GM12878 (cell line): ENCODE measurements at regions not wholly inside any gene's neighbourhood (a gene's known extent, or its start where the extent isn't known, plus 50 kb on each side); places are given as distances from the start of the nearest gene placed in this dataset.

Experiments used
- MEF2A ChIP-seq: IDR thresholded peaks from 2 replicates; pipeline ENCODE4 v1.6.1; 2011; ENCODE audit warnings: low read depth, mild to moderate bottlenecking, low read length, moderate library complexity; ENCODE audit not compliant: insufficient read depth
- NRF1 ChIP-seq: conservative IDR thresholded peaks from 2 replicates; pipeline ENCODE4 v1.6.1; 2011; ENCODE audit warnings: mild to moderate bottlenecking, low read depth, low read length, improper control_type of control experiment
- PAX5 ChIP-seq: IDR thresholded peaks from 2 replicates; pipeline ENCODE4 v1.6.1; 2011; ENCODE audit warnings: low read depth, low read length, borderline replicate concordance
- POU2F2 ChIP-seq: IDR thresholded peaks from 3 replicates; pipeline ENCODE4 v1.6.1; 2011; ENCODE audit warnings: low read depth, mild to moderate bottlenecking, low read length, borderline replicate concordance
- YY1 ChIP-seq: IDR thresholded peaks from 2 replicates; pipeline ENCODE4 v1.6.1; 2011; ENCODE audit warnings: low read depth, mild to moderate bottlenecking, low read length
- ZBED1 ChIP-seq: IDR thresholded peaks from 2 replicates; pipeline ENCODE4 v1.6.1; 2016; ENCODE audit warnings: borderline replicate concordance
- TF ChIP-seq, protein P1 (sequence below): IDR thresholded peaks from 2 replicates; pipeline ENCODE4 v1.6.1; 2012; ENCODE audit warnings: improper control_type of control experiment, low read depth, low read length; ENCODE audit not compliant: insufficient replicate concordance
- TF ChIP-seq, protein P2 (sequence below): fragments of 450-650 bp; formaldehyde crosslinking; IDR thresholded peaks from 2 replicates; pipeline ENCODE4 v1.4.0; 2022; ENCODE audit warnings: mild to moderate bottlenecking, moderate library complexity

DNA sequence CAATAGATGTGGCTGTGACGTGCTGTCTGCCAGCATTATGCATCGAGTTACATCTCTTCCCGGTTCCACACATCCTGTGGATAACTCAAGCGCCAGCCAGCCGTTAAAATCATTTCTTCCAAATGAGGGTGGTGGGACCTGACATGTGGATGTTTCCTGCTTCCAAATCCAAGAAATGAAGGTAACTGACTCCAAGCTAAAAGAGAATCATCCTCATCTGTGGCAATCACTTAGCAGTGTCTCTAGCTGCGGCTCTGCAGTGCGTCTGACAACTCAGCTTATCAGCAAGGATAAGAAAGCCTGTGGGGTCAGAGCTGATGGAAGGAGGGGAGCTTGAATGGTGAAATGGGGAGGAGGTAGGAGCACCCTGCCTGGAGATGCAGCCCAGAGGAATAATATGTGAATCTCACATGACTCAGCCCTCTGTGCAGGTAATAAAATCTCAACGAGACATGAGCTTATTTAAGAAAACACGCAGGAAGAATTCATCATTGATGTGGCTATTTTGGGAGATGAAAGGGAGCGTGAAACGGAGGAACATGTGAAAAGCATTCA, 382.2 kb upstream of the TRIB2 start (continued):
- TF ChIP-seq, protein P1, sequence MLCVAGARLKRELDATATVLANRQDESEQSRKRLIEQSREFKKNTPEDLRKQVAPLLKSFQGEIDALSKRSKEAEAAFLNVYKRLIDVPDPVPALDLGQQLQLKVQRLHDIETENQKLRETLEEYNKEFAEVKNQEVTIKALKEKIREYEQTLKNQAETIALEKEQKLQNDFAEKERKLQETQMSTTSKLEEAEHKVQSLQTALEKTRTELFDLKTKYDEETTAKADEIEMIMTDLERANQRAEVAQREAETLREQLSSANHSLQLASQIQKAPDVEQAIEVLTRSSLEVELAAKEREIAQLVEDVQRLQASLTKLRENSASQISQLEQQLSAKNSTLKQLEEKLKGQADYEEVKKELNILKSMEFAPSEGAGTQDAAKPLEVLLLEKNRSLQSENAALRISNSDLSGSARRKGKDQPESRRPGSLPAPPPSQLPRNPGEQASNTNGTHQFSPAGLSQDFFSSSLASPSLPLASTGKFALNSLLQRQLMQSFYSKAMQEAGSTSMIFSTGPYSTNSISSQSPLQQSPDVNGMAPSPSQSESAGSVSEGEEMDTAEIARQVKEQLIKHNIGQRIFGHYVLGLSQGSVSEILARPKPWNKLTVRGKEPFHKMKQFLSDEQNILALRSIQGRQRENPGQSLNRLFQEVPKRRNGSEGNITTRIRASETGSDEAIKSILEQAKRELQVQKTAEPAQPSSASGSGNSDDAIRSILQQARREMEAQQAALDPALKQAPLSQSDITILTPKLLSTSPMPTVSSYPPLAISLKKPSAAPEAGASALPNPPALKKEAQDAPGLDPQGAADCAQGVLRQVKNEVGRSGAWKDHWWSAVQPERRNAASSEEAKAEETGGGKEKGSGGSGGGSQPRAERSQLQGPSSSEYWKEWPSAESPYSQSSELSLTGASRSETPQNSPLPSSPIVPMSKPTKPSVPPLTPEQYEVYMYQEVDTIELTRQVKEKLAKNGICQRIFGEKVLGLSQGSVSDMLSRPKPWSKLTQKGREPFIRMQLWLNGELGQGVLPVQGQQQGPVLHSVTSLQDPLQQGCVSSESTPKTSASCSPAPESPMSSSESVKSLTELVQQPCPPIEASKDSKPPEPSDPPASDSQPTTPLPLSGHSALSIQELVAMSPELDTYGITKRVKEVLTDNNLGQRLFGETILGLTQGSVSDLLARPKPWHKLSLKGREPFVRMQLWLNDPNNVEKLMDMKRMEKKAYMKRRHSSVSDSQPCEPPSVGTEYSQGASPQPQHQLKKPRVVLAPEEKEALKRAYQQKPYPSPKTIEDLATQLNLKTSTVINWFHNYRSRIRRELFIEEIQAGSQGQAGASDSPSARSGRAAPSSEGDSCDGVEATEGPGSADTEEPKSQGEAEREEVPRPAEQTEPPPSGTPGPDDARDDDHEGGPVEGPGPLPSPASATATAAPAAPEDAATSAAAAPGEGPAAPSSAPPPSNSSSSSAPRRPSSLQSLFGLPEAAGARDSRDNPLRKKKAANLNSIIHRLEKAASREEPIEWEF: no peak
- TF ChIP-seq POU2F2 (no peak), NRF1 (no peak), MEF2A (no peak), YY1 (no peak), ZBED1 (no peak), PAX5 (no peak)
- TF ChIP-seq, protein P2, sequence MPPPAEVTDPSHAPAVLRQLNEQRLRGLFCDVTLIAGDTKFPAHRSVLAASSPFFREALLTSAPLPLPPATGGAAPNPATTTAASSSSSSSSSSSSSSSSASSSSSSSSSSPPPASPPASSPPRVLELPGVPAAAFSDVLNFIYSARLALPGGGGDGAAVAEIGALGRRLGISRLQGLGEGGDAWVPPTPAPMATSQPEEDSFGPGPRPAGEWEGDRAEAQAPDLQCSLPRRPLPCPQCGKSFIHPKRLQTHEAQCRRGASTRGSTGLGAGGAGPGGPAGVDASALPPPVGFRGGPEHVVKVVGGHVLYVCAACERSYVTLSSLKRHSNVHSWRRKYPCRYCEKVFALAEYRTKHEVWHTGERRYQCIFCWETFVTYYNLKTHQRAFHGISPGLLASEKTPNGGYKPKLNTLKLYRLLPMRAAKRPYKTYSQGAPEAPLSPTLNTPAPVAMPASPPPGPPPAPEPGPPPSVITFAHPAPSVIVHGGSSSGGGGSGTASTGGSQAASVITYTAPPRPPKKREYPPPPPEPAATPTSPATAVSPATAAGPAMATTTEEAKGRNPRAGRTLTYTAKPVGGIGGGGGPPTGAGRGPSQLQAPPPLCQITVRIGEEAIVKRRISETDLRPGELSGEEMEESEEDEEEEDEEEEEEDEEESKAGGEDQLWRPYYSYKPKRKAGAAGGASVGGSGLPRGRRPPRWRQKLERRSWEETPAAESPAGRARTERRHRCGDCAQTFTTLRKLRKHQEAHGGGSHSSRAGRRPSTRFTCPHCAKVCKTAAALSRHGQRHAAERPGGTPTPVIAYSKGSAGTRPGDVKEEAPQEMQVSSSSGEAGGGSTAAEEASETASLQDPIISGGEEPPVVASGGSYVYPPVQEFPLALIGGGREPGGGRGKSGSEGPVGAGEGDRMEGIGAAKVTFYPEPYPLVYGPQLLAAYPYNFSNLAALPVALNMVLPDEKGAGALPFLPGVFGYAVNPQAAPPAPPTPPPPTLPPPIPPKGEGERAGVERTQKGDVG (CRISPR knock-in tag): no peak
